AG09319 (cell line): ENCODE measurements at regions not wholly inside any gene's neighbourhood (a gene's known extent, or its start where the extent isn't known, plus 50 kb on each side); places are given as distances from the start of the nearest gene placed in this dataset.

Source experiments
- DNase-seq: peaks from one replicate; pipeline ENCODE4 v3.0.0-alpha.2; 2010; ENCODE audit warnings: low read depth; ENCODE audit errors: extremely low read depth
- CTCF ChIP-seq: IDR thresholded peaks from 2 replicates; pipeline ENCODE4 v1.5.1; 2011; ENCODE audit warnings: low read depth, mild to moderate bottlenecking, inconsistent platforms, low read length, moderate library complexity

DNA sequence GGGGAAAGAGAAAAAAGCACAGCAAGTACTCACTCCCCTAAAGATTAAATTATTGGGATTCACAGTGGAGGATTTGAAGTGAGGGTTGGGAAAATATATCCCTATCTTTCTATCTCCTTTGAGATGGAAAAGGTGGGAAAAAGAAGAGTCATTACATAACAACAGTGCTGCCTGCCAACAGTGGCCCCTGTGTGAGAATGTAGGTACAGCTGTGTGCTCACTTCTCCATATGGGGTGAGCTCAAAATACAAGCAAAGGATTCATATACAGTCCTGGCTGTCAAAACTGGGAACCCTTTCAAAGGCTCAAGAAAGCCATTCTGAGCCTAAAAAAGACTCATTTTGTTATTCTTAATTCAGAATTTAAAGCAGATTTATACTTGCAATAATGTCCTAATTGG is 458.5 kb downstream of the GPAM start:
- TF ChIP-seq CTCF = no peak

GRCh38 chr10:111732166-111732785 is 451.3 kb downstream of the GPAM start:
- no peak for DNase-seq

More for the DNA sequence above, 458.5 kb downstream of the GPAM start:
- no peak for DNase-seq

DNA sequence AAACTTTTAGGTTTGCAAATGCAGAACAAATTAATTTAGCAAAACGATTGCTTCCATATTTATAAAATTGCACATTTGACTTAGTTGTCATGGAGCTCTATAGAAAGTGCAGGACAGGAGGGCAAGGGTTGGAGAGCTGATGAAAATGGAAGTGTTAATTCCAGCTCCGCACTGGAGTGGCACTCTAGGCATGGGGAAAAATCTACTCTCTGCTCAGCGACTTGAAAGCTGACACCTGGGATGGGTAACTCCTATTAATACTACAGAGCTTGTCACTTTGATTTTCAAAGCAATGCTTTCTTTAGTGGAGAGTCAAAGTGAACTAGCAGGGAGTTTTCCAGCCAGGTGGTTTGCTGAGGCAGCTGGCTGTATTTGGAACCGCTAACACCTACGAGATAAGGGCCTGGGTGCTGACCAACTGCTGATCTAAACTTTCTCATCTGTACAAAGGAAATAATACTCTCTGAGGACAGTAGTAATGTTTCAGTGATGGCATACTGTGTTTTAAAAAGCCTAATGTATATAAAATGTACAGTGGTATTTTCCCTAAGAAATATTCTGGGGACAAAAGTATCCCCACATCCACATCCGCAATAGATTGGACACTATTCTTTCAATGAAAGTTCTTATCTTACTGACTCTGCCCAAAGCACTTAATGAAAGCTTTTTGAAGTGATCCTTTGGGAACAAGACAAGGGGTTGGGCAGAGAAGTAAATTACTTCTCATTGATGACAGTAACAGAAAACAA is 444.3 kb downstream of the GPAM start:
- TF ChIP-seq CTCF = no peak
- no peak for DNase-seq

More at GRCh38 chr10:111732166-111732785, 451.3 kb downstream of the GPAM start:
- no peak for TF ChIP-seq CTCF

DNA sequence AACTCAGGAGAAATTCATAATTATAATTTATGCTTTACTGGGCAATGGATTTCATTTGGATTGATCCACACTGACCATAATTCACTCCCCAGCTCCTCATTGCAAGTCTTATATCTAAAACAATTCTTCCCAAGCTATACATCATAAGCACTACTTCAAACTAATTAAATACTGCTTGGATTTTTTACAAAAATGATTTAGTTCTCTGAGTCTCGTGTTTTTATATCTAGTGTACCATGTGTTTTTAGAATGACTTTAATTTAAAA is 443.8 kb downstream of the GPAM start:
- DNase-seq = no peak
- no peak for TF ChIP-seq CTCF

GRCh38 chr10:111745982-111746381 is 437.6 kb downstream of the GPAM start:
- TF ChIP-seq CTCF = no peak
- DNase-seq = no peak

DNA sequence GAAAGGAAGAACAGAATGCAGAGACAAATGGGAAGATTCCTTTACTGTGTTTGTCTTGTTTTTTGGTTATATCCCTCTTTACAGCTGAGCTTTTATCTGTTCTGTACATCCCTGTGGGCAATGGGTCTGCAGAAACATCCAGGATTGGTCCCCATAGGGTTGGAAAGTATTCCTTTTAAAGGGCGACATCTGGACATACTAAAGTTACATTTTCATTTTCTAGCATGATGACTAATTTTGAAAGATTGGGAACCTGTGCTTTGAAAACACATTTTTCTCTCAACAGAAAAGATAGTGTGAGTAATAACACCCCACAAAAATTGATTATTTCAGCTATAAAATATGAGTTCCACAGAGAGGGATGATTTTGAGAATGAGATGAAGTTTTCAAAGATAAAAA is 435.8 kb downstream of the GPAM start:
- TF ChIP-seq CTCF = no peak

DNA sequence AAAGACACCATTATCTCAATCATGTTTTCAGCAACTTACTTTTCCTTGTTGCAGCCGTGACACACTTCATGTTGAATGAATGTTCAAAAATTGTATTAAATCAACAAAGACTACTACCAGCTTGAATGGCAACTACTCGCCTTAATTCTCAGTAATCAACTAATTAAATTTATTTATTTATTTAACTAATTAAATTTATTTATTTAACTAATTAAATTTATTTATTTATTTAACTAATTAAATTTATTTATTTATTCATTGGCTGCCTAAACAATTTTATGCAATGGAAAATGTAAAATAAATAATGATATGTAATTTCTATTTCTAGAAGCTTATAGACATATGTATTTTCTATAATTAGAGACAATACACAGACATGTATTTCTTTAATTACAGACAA is 435.4 kb downstream of the GPAM start:
- TF ChIP-seq CTCF = no peak
- no peak for DNase-seq

More for the DNA sequence above, 435.8 kb downstream of the GPAM start:
- DNase-seq = no peak
